AG08396 (cell line): ENCODE measurements at regions not wholly inside any gene's neighbourhood (a gene's known extent, or its start where the extent isn't known, plus 50 kb on each side); places are given as distances from the start of the nearest gene placed in this dataset.

Source experiments
- DNase-seq: peaks from one replicate; pipeline ENCODE4 v3.0.0; 2012; ENCODE audit warnings: low spot score, mixed read lengths

DNA sequence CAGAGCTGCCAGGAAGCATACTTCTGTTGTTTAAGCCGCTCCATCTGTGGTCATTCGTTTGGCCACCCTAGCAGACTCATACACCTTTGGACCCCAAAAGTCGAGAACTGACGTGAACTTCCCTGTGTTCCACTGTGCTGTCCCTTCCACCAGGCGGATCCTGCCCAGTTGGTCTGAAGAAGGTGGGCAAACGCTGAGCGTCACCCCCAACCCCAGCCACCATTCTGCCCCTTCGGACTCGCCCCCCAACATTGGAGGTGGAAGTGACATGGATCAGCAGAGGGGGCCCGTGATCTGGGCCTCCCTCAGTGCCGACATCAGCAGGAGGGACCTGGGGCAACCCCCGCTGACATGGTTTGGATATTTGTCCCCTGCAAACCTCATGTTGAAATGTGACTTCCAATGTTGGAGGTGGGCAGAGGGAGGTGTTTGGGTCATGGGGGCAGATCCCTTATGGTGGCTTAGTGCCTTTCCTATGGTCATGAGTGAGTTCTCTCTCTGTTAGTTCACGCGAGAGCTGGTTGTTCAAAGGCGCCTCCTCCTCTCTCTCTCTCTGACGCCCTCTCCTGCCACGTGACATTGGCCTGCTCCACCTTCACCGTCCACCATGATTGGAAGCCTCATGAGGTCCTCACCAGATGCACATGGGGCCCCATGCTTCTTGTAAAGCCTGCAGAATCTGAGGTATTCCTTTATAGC, 93.6 kb upstream of the ZNF507 start:
- no peak for DNase-seq

DNA sequence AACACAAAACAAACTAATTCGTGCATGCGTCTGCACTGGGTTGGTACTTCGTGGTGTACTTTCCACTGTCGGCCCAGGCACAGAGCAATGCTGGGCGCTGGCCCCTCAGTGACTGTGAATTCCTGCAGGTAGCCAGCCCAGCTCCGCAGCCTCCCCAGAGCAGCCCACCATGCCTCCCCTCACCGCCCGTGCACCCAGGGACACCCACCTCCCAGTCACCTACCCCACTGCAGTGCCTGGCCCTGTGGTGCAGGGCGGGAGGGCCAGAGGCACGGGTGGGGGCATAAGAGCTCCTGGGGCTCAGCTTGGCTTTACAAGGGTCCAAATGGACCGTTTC, 93.1 kb upstream of the ZNF507 start:
- no peak for DNase-seq

- no peak for DNase-seq
These were observed 91.5 kb upstream of the ZNF507 start for GRCh38 chr19:32253683-32254508.

DNA sequence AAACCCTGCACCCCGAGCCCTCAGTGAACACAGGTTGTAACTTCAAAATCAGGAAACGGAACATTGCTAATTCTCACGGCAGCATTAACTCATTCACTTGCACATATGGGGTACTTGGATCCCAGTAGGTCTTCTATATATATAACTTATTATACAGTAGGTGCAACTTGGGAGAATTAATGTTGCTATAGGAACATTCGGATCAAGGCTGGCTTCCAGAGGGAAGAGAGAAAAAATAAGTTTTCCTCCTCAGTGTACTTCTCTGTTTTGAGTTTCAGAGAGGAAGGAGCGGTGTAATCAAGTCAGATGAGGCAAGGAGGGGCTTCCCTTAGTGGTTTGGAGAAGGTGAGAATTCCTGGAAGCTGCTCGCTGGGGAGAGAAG, 90.9 kb upstream of the ZNF507 start:
- DNase-seq = no peak

DNA sequence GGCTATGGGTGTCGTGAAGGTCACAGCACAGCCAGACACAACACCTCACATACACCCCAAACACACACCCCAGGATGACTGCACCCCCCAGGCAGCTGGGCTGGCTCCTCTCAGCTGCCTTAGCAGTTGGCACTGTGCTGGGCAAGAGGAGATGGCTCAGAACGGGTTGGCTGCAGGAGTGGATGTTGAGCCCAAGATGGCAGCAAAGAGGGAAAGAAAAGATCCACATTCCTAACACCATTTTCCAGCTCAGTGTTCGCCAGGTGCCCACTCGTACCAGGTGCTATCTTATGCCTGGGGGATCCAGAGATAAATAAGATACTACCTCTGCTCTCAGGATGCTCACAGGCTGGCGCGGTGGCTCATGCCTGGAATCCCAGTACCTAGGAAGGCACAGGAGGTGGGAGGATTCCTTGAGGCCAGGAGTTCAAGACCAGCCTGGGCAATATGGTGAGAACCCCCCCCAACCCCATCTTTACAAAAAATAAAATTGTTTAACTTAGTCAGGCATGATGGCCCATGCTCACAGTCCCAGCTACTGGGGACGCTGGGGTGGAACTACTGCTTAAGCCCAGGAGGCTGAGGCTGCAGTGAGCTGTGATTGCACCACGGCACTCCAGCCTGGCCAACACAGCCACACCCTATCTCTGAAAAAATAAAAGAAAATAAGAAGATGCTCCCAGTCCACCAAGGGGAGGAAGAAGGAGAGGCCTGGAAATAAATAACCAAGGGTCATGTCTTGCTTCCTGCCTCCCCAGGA, 89.7 kb upstream of the ZNF507 start:
- no peak for DNase-seq

DNA sequence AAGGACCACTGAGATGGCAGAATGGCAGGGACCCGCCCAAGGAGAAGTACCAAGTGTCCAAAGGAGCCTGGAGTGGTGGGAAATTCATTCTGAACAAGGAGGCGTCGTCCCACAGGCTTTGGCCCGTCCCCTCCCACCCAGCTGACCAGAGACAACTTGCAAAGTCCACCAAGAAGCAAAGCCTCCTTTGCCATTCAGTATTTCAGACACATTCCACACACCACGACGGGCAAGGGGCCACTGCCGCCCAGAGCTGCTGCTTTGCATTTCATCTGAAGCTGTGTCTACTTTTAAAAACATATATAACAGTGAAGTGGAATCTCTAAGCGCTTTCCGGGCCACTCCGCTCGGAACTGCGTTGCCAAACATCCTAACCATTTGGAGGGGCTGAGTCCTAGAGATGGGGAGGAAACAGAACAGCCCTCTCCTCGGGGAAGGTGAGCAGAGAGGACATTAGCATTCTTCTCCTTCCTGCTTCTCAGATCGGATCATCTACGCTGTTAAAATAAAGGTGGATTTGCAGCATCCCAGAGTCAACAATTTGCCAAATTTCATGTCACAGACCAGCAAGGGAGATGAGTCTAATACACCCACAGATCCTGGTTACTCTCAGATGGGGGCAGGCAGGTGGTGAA, 89.0 kb upstream of the ZNF507 start:
- no peak for DNase-seq

- DNase-seq = no peak
These were observed 87.9 kb upstream of the ZNF507 start for GRCh38 chr19:32257326-32258073.

DNA sequence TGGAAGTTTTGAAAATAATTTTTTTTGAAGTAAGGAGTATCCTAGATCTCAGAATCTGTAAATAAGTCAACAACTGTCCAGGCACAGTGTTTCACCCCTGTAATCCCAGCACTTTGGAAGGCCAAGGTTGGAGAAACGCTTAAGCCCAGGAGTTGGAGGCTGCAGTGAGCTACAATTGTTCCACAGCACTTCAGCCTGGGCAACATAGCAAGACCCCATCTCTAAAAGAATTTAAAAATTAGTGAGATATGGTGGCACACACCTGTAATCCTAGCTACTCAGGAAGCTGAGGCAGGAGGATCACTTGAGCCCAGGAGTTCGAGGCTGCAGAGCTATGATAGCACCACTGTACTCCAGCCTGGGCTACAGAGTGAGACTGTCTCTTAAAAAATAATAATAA, 87.2 kb upstream of the ZNF507 start:
- no peak for DNase-seq

DNA sequence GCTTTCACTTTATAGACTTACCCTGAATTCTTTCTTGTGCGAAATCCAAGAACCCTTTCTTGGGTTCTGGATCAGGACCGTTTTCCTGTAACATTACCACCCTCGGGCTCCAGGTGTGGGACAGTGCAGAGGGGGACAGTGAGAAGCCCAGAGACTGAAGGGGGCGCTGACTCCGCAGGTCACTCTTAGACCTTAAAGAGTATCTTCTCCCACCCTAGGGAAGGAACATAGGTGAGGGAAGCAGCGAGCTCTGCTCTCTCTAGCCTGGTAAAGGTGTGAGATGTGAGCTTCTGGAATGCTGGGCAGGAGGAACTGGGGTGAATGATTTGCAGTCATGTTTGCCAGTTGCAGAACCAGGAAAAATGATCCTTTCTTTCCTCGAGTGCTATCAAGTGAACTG, 80.8 kb upstream of the ZNF507 start:
- DNase-seq = no peak

DNA sequence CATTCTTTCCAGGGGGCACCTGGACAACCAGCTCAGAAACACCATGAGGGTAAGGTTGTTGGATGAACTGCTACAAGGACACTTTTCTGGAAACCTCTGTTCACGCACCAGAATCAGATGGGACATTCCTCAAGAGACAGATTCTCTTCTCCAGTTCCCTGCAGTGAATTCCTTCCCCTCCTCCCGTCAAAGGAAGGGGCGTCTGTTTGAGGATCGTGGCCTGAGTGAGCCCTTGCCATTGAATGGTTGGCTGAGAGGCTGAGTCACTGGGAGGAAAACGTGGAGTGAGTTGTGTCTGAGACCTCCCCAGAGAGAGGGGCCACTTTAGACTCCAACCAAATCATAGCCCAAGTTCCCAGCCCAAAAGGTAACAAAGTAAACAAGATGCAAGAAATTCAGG, 79.4 kb upstream of the ZNF507 start:
- DNase-seq = no peak

DNA sequence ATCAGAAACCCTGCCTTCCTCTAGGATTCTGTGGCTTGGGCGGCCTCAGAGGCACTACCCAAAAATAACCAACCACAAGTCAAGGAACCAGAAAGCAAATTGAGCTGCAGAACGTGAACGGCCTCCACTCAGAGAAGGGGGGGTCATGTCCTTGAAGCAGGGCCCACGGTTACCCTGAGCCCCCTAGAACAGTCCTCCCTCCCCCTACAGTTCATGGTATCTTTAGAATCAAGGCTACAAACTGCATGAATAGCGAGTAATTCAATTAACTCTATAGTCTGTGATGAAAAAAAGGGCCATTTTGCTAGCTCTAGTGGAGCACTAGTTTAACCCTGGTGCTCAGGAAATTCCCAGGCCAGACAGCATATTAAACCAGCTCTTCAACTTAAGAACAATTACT, 79.0 kb upstream of the ZNF507 start:
- DNase-seq = no peak

GRCh38 chr19:32268381-32268780, 77.0 kb upstream of the ZNF507 start:
- no peak for DNase-seq

- DNase-seq = no peak
These were observed 75.6 kb upstream of the ZNF507 start for GRCh38 chr19:32269831-32270230.

- no peak for DNase-seq
These were observed 71.9 kb upstream of the ZNF507 start for GRCh38 chr19:32273483-32273882.

GRCh38 chr19:32287086-32287485, 58.3 kb upstream of the ZNF507 start:
- no peak for DNase-seq

GRCh38 chr19:32287811-32288227, 57.6 kb upstream of the ZNF507 start:
- DNase-seq = peak; percentile 54

DNA sequence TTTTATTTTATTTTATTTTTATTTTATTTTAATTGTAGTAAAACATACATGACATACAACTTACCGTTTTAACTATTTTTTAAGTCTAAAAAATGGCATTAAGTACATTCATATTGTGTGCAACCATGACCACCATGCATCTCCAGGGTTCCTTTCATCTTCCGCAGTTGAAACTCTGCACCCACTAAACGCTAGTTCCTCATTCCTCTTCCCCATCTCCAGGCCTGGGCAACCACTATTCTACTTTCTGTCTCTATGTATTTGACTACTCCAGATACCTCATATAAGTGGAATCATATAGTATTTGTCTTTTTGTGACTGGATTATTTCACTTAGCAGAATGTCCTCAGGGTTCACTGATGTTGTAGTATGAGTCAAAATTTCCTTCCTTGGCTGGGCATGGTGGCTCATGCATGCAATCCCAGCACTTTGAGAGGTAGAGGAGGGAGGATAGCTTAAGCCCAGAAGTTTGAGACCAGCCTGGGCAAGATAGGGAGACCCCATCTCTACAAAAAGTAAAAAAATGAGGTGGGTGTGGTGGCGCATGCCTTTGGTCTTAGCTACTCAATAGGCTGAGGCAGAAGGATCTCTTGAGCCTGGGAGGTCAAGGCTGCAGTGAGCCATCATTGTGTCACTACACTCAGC, 55.7 kb upstream of the ZNF507 start:
- no peak for DNase-seq

DNA sequence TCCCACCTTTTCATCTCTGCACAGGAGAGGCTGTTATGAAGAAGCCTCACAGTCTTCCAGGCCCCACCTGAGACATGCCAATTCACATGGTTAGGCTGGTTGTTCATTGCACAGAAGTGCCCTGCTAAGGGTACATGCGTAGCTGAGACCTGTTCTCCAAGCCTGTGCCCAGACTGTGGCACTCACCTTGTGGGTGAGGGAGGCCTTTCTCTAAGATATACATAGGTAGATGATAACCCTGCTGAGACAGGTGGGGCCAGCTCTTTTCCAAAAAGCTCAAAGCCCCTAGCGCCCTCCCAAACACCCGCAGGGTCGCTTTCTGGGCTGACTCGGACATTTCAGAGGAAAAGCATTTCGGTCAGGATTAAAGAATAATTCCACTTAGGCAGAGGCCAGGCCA, 53.5 kb upstream of the ZNF507 start:
- no peak for DNase-seq

GRCh38 chr19:32294871-32295438, 50.5 kb upstream of the ZNF507 start:
- DNase-seq = no peak
